Peyer's patch (tissue), 4 donors: ENCODE measurements at regions not wholly inside any gene's neighbourhood (a gene's known extent, or its start where the extent isn't known, plus 50 kb on each side); places are given as distances from the start of the nearest gene placed in this dataset.
A peak's percentile ranks its signal among the peaks of the same experiment; 100 is the strongest.

Experiments
- DNase-seq, 3 donors: peaks; one replicate each; pipeline ENCODE4 v3.0.0-alpha.2; 2017 to 2019
- H3K27ac ChIP-seq, 4 donors: fragments of 200-600 bp; sonication (generic); one replicate each; pipeline ENCODE4 v1.5.1; 2016 to 2019
- H3K27me3 ChIP-seq, 2 donors: fragments of 200-600 bp; sonication (generic); one replicate each; pipeline ENCODE4 v1.5.1; 2019
- H3K36me3 ChIP-seq, 3 donors: fragments of 200-600 bp; sonication (generic); one replicate each; pipeline ENCODE4 v1.5.1; 2016 to 2019
- H3K4me1 ChIP-seq, 4 donors: fragments of 200-600 bp; sonication (generic); one replicate each; pipeline ENCODE4 v1.5.1; 2016 to 2019
- H3K4me3 ChIP-seq, 4 donors: fragments of 200-600 bp; sonication (generic); 1 replicate in 3 of 4; 2 replicates in 1 of 4; pipeline ENCODE4 v1.5.1; 2016 to 2019; ENCODE audit warnings: mild to moderate bottlenecking in 1 of 4
- H3K9me3 ChIP-seq, 4 donors: fragments of 200-600 bp; sonication (generic); one replicate each; pipeline ENCODE4 v1.5.1; 2016 to 2019; ENCODE audit warnings: mild to moderate bottlenecking in 1 of 4
- CTCF ChIP-seq, 6 experiments: fragments of 450-650 bp in 4 of 6; fragments of 200-600 bp in 2 of 6; sonication (generic) in 1 of 6; IDR thresholded peaks; one replicate each; pipeline ENCODE4 v1.5.1; 2017 to 2019; ENCODE audit warnings: antibody characterized with exemption in 6 of 6, mild to moderate bottlenecking in 3 of 6, moderate library complexity in 1 of 6
- POLR2A ChIP-seq, 2 donors: fragments of 450-650 bp; IDR thresholded peaks; one replicate each; pipeline ENCODE4 v1.5.1; 2017; ENCODE audit warnings: antibody characterized with exemption in 2 of 2, mild to moderate bottlenecking in 2 of 2, moderate library complexity in 2 of 2

DNA sequence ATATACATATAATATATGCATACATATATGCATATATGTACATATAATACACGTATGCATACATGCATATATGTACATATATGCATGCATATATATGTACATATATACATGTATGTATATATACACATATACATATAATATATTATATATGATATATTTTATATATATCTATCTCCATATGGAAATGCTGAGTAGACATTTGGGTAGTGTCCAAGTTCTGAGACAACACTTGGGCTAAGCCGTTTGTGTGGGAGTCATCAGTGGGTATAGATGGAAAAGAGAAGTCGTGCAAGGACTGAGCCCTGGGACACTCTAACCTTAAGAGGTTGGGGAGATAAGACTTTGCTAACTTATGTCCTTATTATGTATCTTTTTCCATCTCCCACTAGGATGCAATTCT lies 165.2 kb upstream of the PODXL start:
- no peak for DNase-seq
- Histone ChIP-seq H3K27me3 (no peaks in the 10 kb centered on the region), H3K4me1 (no peaks in the 10 kb centered on the region), H3K36me3 (no peaks in the 10 kb centered on the region), H3K9me3 (no peaks in the 10 kb centered on the region), H3K27ac (no peak overlapping the region), H3K4me3 (no peak overlapping the region)
- TF ChIP-seq CTCF (IDR thresholded peaks at IDR 0.05) = no peak
- TF ChIP-seq POLR2A (IDR thresholded peaks at IDR 0.05) = no peak

DNA sequence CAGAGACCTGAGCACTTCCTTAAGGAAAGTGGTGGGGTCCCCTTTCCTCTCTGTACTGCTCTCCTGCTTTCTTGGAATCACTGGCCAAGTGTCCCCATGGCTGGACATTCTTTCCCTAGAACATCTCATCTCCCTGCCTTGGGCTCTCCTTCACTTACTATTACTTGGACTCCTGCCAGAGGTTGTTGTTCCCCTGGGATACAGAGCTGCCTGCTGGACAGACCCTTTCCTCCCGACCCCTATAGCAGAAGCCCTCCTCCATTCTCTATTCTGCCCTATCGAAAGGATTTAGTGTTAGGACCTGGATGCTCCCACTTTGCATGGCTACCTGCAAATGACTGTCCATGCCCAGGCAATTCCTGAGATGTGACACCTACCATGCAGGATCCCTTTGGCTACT lies 164.3 kb upstream of the PODXL start:
- no peak for TF ChIP-seq POLR2A (IDR thresholded peaks at IDR 0.05)
- no peak for TF ChIP-seq CTCF (IDR thresholded peaks at IDR 0.05)
- no peaks in the 10 kb centered on the region for H3K9me3 ChIP-seq
- DNase-seq = no peak
- no peaks in the 10 kb centered on the region for H3K4me1 ChIP-seq
- no peak overlapping the region for H3K4me3 ChIP-seq
- H3K27me3 ChIP-seq = no peaks in the 10 kb centered on the region
- H3K27ac ChIP-seq = no peak overlapping the region
- H3K36me3 ChIP-seq = no peaks in the 10 kb centered on the region

- Histone ChIP-seq H3K27me3 (no peaks in the 10 kb centered on the region), H3K4me3 (no peak overlapping the region), H3K4me1 (no peaks in the 10 kb centered on the region), H3K9me3 (no peaks in the 10 kb centered on the region), H3K27ac (no peak overlapping the region), H3K36me3 (no peaks in the 10 kb centered on the region)
- no peak for DNase-seq
- TF ChIP-seq POLR2A (IDR thresholded peaks at IDR 0.05) (no peak), CTCF (IDR thresholded peaks at IDR 0.05) (no peak)
Measured at GRCh38 chr7:131717181-131717580, 160.8 kb upstream of the PODXL start.

- no peaks in the 10 kb centered on the region for H3K27me3 ChIP-seq
- H3K9me3 ChIP-seq = no peaks in the 10 kb centered on the region
- TF ChIP-seq POLR2A (IDR thresholded peaks at IDR 0.05) (no peak), CTCF (IDR thresholded peaks at IDR 0.05) (no peak)
- DNase-seq = no peak
- no peak overlapping the region for H3K4me3 ChIP-seq
- no peaks in the 10 kb centered on the region for H3K4me1 ChIP-seq
- no peak overlapping the region for H3K27ac ChIP-seq
- H3K36me3 ChIP-seq = no peaks in the 10 kb centered on the region
Measured at GRCh38 chr7:131699323-131699722, 142.9 kb upstream of the PODXL start.

DNA sequence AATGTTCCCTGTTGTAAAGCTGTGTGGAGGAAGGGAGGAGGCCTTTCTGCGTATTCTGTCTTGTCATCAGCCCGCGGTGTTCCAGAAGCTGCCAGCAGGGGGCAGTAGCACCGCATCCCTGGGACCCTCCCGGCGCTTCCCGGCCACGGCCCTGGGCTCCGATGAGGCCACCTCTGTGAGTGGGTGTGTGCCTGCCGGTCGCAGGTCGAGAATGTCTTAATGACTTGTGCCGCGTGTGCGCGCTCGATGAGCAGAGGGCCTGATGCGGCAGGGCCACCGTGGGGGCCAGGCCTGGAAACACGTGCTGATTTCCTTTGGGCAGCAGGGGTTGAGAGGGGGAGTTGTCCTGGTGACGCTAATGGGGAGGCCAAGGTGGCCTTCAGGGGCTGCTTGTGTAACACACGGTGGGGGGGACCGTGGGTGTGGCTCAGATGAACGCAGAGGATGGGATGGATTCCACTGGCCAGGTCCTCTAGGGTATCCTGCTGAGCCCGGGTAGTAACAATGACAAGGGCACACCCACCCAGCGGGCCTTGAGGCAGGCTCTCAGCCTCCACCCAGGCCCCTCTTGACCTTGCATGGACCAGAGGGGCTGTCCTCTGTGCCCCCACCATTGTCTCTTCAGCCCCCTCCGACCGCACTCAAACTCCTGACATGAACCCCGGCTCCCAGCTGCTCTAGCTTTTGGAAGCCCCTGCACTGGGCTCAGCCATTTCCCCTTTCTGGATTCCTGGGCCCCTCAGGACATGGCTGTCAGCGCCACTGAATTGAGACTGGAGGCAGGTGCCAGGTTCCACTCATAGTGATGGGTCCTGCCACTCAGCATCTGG lies 135.9 kb upstream of the PODXL start:
- Histone ChIP-seq H3K4me3 (no peak overlapping the region), H3K9me3 (no peaks in the 10 kb centered on the region), H3K36me3 (no peaks in the 10 kb centered on the region), H3K4me1 (peaks cover 0 to 8% (median 0%) of the 10 kb centered on the region in 4 donors), H3K27me3 (no peaks in the 10 kb centered on the region), H3K27ac (no peak overlapping the region)
- DNase-seq = peak in 2 of 3 donors; percentile 61 to 73
- no peak for TF ChIP-seq POLR2A (IDR thresholded peaks at IDR 0.05)
- peak in 4 of 6 experiments; percentile 55 to 63 (median 58) for TF ChIP-seq CTCF (IDR thresholded peaks at IDR 0.05)
